ENCODE measurements at regions not wholly inside any gene's neighbourhood (a gene's known extent, or its start where the extent isn't known, plus 50 kb on each side); places are given as distances from the start of the nearest gene placed in this dataset.

DNA sequence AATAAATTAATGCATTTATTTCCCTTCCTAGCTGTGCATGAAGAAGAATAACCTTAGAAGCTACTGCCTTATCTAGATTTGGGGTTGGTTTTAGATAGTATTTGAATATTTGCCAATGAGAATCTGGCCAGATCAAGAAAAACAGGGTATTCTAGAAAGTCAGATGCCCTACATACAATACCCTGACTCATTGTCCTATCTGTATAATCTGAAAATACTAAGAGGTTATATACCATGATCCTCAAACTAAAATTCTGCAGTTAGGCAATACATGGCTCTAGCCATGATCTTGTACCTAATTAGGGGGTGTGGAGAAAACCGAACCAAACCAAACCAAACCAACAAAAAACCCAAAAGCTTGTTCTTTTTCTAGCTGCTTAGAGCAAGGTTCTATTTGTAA lies 240.4 kb upstream of the LYZL1 start:
- H3K4me1 ChIP-seq (ENCODE audit: low read depth, poor library complexity, severe bottlenecking): no peaks in the 10 kb centered on the region
- no peaks in the 10 kb centered on the region for H3K27me3 ChIP-seq (ENCODE audit: insufficient read depth, low read depth)
- TF ChIP-seq, protein P1, sequence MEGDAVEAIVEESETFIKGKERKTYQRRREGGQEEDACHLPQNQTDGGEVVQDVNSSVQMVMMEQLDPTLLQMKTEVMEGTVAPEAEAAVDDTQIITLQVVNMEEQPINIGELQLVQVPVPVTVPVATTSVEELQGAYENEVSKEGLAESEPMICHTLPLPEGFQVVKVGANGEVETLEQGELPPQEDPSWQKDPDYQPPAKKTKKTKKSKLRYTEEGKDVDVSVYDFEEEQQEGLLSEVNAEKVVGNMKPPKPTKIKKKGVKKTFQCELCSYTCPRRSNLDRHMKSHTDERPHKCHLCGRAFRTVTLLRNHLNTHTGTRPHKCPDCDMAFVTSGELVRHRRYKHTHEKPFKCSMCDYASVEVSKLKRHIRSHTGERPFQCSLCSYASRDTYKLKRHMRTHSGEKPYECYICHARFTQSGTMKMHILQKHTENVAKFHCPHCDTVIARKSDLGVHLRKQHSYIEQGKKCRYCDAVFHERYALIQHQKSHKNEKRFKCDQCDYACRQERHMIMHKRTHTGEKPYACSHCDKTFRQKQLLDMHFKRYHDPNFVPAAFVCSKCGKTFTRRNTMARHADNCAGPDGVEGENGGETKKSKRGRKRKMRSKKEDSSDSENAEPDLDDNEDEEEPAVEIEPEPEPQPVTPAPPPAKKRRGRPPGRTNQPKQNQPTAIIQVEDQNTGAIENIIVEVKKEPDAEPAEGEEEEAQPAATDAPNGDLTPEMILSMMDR (conservative IDR thresholded peaks at IDR 0.05; ENCODE audit: low read depth, low read length): no peak
- H3K27ac ChIP-seq: no peak overlapping the region
- no peak overlapping the region for H3K4me3 ChIP-seq (IDR thresholded peaks at IDR 0.05; ENCODE audit: insufficient read depth, low read depth, low read length)
- H3K79me2 ChIP-seq (ENCODE audit: insufficient read depth, low read depth): no peaks in the 10 kb centered on the region
- no peaks in the 10 kb centered on the region for H4K20me1 ChIP-seq (ENCODE audit: insufficient read depth)
- H3K4me2 ChIP-seq: no peak overlapping the region
- H3K36me3 ChIP-seq (ENCODE audit: insufficient read depth): no peaks in the 10 kb centered on the region
- no peak overlapping the region for H2AFZ ChIP-seq (ENCODE audit: low read depth)
- no peak overlapping the region for H3K9ac ChIP-seq

DNA sequence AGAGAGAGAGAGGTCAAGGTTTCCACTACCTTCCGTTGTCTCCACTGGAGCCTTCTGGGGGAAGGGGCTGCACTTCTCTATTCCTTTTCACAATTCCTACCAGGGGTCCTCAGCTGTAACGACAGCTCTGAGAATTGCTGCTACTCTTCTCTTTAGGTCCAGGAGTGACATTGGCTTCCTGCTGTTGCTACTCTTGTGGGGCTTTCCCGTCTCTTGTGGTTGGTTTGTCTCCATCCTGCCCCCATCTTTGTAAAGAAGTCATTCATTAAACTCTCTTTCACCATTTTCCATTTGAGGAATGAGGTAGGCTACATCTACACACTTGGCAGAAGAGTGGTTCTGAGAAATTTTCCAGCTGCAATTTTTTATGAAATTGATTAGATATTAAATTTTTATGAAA lies 238.8 kb upstream of the LYZL1 start:
- no peaks in the 10 kb centered on the region for H3K27me3 ChIP-seq (ENCODE audit: insufficient read depth, low read depth)
- H3K9ac ChIP-seq: no peak overlapping the region
- H3K27ac ChIP-seq: no peak overlapping the region
- no peaks in the 10 kb centered on the region for H4K20me1 ChIP-seq (ENCODE audit: insufficient read depth)
- TF ChIP-seq, protein P1 (conservative IDR thresholded peaks at IDR 0.05; ENCODE audit: low read depth, low read length): no peak
- no peak overlapping the region for H3K4me2 ChIP-seq
- H3K4me1 ChIP-seq (ENCODE audit: low read depth, poor library complexity, severe bottlenecking): no peaks in the 10 kb centered on the region
- H3K4me3 ChIP-seq (IDR thresholded peaks at IDR 0.05; ENCODE audit: insufficient read depth, low read depth, low read length): no peak overlapping the region
- no peaks in the 10 kb centered on the region for H3K36me3 ChIP-seq (ENCODE audit: insufficient read depth)
- H2AFZ ChIP-seq (ENCODE audit: low read depth): no peak overlapping the region
- no peaks in the 10 kb centered on the region for H3K79me2 ChIP-seq (ENCODE audit: insufficient read depth, low read depth)

DNA sequence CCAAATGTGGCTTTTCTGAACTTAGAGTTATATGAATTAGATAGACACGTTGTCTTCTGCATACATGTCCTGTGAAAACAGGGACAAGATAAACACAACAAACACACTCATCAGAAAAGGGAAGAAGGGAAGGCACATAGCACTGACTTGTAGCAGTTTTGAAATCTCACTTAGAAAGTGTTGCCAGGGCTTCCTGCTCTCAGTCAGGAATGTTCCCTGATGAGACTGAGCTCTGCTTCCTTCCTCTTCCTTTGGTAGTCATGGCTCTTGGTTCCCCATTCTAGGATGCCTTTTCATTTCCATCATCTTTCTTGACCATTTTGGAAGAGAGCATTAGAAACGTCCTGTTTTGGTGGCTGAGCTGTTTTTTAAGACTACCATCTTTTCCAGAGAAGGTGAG lies 233.8 kb upstream of the LYZL1 start:
- TF ChIP-seq, protein P1 (conservative IDR thresholded peaks at IDR 0.05; ENCODE audit: low read depth, low read length): no peak
- Histone ChIP-seq H3K79me2 (ENCODE audit: insufficient read depth, low read depth) (no peaks in the 10 kb centered on the region), H2AFZ (ENCODE audit: low read depth) (no peak overlapping the region), H3K27ac (no peak overlapping the region), H3K9ac (no peak overlapping the region), H3K4me2 (no peak overlapping the region), H4K20me1 (ENCODE audit: insufficient read depth) (no peaks in the 10 kb centered on the region), H3K4me1 (ENCODE audit: low read depth, poor library complexity, severe bottlenecking) (no peaks in the 10 kb centered on the region), H3K36me3 (ENCODE audit: insufficient read depth) (no peaks in the 10 kb centered on the region), H3K4me3 (IDR thresholded peaks at IDR 0.05; ENCODE audit: insufficient read depth, low read depth, low read length) (no peak overlapping the region), H3K27me3 (ENCODE audit: insufficient read depth, low read depth) (no peaks in the 10 kb centered on the region)

DNA sequence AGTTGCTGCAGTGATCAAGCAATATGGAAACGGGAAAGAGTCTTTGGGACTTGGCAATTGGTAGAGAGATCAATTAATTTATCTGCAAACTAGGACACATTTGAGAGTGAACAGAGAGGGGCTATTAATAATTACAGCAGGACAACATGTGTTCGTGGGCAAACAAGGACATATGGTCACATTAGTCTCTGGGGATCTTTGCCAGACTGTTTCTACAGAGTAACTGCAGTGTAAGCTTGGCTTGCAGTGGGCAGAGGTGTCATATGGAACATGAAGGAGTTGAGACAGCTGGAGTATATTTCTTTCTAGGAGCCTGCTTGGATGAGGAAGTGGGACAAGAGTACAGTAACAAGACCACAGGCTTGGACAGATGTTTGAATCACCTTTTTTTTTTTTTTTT lies 232.1 kb upstream of the LYZL1 start:
- Histone ChIP-seq H3K9ac (no peak overlapping the region), H3K4me1 (ENCODE audit: low read depth, poor library complexity, severe bottlenecking) (no peaks in the 10 kb centered on the region), H2AFZ (ENCODE audit: low read depth) (no peak overlapping the region), H4K20me1 (ENCODE audit: insufficient read depth) (no peaks in the 10 kb centered on the region), H3K4me3 (IDR thresholded peaks at IDR 0.05; ENCODE audit: insufficient read depth, low read depth, low read length) (no peak overlapping the region), H3K79me2 (ENCODE audit: insufficient read depth, low read depth) (no peaks in the 10 kb centered on the region), H3K4me2 (no peak overlapping the region), H3K27ac (no peak overlapping the region), H3K36me3 (ENCODE audit: insufficient read depth) (no peaks in the 10 kb centered on the region), H3K27me3 (ENCODE audit: insufficient read depth, low read depth) (no peaks in the 10 kb centered on the region)
- TF ChIP-seq, protein P1 (conservative IDR thresholded peaks at IDR 0.05; ENCODE audit: low read depth, low read length): no peak

Data from KMS-11 (cell line).